Ecto neural progenitor cell (in vitro differentiated cells): ENCODE measurements at regions not wholly inside any gene's neighbourhood (a gene's known extent, or its start where the extent isn't known, plus 50 kb on each side); places are given as distances from the start of the nearest gene placed in this dataset.

ENCODE experiments used
- DNase-seq: peaks from one replicate; pipeline ENCODE4 v3.0.0-alpha.2; 2018; ENCODE audit warnings: low spot score

GRCh38 chr12:24223926-24224325 is 274.5 kb upstream of the SOX5 start:
- no peak for DNase-seq

- DNase-seq: no peak
Measured at GRCh38 chr12:24222968-24223367, 273.5 kb upstream of the SOX5 start.

- DNase-seq: no peak
Measured at GRCh38 chr12:24212496-24212895, 263.0 kb upstream of the SOX5 start.

- no peak for DNase-seq
Measured at GRCh38 chr12:24206621-24207020, 257.2 kb upstream of the SOX5 start.

- DNase-seq: no peak
Measured at GRCh38 chr12:24201258-24201970, 251.9 kb upstream of the SOX5 start.

- no peak for DNase-seq
Measured at GRCh38 chr12:24200010-24200409, 250.5 kb upstream of the SOX5 start.

GRCh38 chr12:24198936-24199671 is 249.6 kb upstream of the SOX5 start:
- no peak for DNase-seq

- no peak for DNase-seq
Measured at GRCh38 chr12:24198070-24198469, 248.6 kb upstream of the SOX5 start.

GRCh38 chr12:24197532-24197931 is 248.1 kb upstream of the SOX5 start:
- no peak for DNase-seq

- no peak for DNase-seq
Measured at GRCh38 chr12:24195063-24195462, 245.6 kb upstream of the SOX5 start.

GRCh38 chr12:24191117-24191516 is 241.6 kb upstream of the SOX5 start:
- no peak for DNase-seq

GRCh38 chr12:24185782-24186181 is 236.3 kb upstream of the SOX5 start:
- no peak for DNase-seq

GRCh38 chr12:24177889-24178288 is 228.4 kb upstream of the SOX5 start:
- no peak for DNase-seq

- DNase-seq: no peak
Measured at GRCh38 chr12:24175929-24176328, 226.5 kb upstream of the SOX5 start.

- no peak for DNase-seq
Measured at GRCh38 chr12:24175284-24175683, 225.8 kb upstream of the SOX5 start.

GRCh38 chr12:24173067-24173466 is 223.6 kb upstream of the SOX5 start:
- no peak for DNase-seq

- no peak for DNase-seq
Measured at GRCh38 chr12:24172773-24173066, 223.2 kb upstream of the SOX5 start.

GRCh38 chr12:24172031-24172772 is 222.7 kb upstream of the SOX5 start:
- no peak for DNase-seq

- no peak for DNase-seq
Measured at GRCh38 chr12:24155042-24155441, 205.6 kb upstream of the SOX5 start.

- DNase-seq: no peak
Measured at GRCh38 chr12:24153079-24153478, 203.6 kb upstream of the SOX5 start.

- DNase-seq: no peak
Measured at GRCh38 chr12:24152270-24152669, 202.8 kb upstream of the SOX5 start.

GRCh38 chr12:24143928-24144327 is 194.5 kb upstream of the SOX5 start:
- no peak for DNase-seq

GRCh38 chr12:24139035-24139434 is 189.6 kb upstream of the SOX5 start:
- no peak for DNase-seq
